ENCODE measurements at regions not wholly inside any gene's neighbourhood (a gene's known extent, or its start where the extent isn't known, plus 50 kb on each side); places are given as distances from the start of the nearest gene placed in this dataset.
"Not testable (repeated sequence)": the region's sequence is repeated elsewhere in the genome, so short reads cannot be mapped to it uniquely, and the experiment has no call there.

DNA sequence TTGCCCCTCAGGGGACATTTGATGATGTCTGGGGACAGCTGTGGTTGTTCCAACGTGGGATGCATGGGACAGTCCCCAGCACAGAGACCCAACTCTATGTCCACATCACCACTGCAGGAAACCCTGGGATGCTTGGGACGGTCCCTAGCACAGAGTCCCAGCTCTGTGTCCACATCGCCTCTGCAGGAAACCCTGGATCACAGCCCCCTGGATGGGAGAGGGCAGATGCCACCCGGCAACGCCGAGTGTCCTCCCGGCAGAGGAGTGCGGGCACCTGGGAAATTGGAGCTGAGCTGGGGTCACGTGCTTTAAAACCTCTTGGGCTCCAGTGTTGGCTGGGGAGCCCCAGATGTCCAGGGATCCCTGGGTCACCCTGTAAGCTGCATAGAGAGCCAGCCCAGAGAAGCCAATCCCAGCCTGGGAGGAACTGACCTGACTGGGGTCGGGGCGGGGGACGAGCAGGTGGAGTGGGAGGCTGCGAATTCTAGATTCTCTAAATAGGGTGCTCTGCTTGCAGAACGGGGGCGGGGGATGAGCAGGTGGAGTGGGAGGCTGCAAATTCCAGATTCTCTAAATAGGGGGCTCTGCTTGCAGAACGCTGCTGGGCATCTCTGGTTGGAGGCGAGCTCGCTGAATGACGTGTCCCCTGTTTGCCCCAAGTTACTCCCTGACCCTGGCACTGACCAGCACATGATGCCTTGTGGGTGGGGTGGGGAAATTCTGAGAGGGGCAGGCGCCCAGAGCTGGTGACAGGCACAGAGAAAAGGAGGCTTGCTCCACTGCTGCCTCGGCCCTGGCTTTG is 1197.8 kb downstream of the BRD1 start:
- DNase-seq, result no peak

DNA sequence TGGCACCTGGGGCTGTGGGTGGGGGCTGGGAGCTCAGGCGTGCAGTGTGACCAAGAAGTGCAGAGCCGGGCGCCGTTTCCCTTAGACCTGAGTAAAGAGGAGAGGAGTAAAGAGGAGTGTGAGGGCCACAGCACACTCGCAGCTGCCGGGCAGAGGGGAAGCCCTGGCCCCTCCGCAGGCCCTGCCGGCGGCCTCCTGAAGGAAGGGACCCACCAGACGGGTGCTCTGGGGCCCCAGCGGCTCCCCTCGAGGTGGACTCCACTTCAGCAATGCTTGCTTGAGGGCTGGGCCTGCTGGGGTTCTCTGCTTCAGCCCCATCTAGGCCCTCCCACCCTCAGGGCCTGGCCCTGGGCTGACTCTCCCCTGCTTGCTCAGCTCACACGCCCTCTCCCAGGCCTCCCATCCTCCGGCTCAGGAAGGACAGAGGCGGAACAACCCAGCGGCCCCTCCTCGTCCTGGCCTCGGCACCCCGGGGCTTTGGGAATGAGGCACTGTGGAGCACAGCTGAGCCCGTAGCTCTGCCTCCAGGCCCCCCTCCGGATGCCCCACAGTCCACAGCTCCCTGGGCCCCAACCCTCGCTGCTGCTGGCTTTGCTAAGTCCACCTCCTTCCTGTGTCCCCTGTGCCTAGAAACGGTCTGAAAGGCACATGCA is 1198.7 kb downstream of the BRD1 start:
- no peak for DNase-seq

DNA sequence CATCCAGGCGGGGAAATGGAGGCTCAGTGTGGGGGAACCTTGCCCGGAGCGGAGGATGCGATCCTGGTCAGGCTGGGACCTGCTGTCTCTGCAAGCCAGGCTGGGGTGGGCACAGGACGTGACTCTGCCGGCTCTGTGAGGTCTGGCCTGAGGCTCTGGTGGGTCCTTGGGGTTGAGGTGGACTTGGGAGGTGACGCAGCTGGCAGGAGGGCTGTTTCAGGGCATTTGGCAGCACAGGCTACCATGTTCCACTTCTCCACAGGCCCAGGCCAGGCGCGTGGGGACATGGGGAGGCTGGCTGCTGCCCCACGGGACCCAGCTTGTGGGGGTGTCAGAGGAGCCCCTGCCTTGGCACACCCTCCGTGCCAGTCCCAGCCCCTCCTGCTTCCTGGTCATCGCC is 1199.7 kb downstream of the BRD1 start:
- DNase-seq, result no peak

GRCh38 chr22:48627203-48627602 is 1200.5 kb downstream of the BRD1 start:
- no peak for DNase-seq

DNA sequence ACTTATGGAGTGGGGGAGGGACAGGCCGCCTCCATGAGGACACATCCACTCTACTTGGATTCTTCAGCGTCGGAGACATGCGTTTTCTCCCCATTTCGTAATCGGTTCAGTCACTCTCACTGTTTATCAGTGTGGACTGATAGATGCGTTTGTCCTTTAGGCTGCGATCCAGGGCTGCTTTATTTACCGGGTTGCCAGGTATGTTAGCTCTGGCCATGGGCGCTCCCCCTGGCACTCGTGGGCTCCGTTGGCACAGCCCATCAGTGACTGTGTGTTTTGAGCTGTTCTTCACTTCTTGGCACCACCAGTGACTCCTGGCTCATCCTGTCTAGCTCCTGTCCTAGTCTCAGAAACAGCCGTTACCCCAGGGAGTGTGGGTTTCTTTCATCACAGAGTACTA is 1203.3 kb downstream of the BRD1 start:
- no peak for DNase-seq

DNA sequence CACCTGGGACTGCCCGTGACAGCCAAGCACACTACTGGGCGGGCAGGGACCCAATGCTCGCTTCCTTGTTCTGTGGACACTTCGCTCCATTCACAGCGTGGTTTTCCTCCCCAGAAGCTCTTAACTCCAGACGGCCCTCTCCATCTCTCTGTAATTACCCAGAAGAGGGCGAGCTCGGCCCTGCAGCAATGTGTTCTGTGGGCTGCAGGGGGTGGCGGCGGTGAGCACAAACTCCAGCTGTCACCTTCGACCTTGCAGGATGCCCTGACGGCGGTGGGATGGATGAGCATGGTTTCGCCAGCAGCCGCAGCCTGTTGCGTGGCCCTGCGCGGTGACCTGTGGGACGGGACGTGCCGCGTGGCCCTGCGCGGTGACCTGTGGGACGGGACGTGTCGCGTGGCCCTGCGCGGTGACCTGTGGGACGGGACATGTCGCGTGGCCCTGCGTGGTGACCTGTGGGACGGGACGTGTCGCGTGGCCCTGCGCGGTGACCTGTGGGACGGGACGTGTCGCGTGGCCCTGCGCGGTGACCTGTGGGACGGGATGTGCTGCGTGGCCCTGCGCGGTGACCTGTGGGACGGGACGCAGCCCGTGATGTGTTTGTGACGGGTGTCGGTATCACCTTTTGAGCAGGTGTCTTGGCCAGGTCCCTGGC is 1204.7 kb downstream of the BRD1 start:
- DNase-seq, result no peak

- DNase-seq, result no peak
These were observed 1206.6 kb downstream of the BRD1 start for GRCh38 chr22:48621085-48621484.

- DNase-seq, result not testable (repeated sequence)
These were observed 1207.2 kb downstream of the BRD1 start for GRCh38 chr22:48620460-48620859.

GRCh38 chr22:48619721-48620120 is 1208.0 kb downstream of the BRD1 start:
- no peak for DNase-seq

- no peak for DNase-seq
These were observed 1209.3 kb downstream of the BRD1 start for GRCh38 chr22:48618326-48618725.

DNA sequence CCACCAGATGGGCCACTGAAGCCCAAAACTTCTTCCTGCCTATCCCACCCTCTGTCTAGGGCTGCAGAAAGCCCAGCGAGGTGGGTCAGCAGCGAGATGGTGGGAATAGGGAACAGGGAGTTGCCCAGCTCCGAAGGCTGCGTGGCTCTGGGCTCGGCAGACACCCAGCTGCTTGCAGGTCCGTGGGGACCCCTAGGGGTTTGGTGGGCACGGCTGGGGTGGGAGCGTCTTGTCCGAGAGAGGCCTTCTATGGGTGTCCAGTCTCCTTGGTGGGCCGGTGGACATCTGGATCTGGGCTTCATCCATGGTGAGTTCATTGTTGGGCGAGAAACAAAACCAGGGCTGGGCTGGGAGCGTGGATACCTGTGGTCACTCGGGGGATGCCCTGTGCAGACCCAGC is 1211.0 kb downstream of the BRD1 start:
- DNase-seq, result no peak

- no peak for DNase-seq
These were observed 1212.3 kb downstream of the BRD1 start for GRCh38 chr22:48615171-48616008.

GRCh38 chr22:48613566-48614200 is 1214.0 kb downstream of the BRD1 start:
- no peak for DNase-seq

GRCh38 chr22:48612077-48612995 is 1215.3 kb downstream of the BRD1 start:
- DNase-seq, result no peak

DNA sequence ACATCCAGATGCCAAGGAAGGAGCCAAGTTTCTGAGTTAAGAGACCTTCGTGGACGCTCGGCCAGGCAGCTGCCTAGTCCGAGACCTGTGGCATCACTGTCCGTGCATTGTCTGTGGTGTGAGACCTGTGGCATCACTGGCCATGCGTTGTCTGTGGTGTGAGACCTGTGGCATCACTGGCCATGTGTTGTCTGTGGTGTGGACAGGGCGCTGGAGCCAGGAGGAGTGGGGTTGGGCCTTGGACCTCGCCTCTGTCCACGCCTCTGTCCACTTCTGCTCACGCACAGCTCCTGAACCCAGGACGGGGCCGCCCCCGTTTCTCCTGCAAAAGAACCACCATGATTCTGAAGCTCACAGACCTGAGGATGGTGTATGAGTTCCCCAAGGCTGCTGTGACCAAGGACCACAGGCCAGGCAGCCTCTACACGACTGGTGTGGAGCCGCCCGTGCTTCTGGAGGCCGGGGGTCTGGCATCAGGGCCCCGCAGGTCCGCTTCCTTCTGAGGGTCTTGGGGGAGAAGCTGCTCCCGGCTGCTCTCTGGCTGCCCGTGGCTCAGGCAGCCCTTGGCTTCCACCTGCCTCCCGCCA is 1218.3 kb downstream of the BRD1 start:
- no peak for DNase-seq

DNA sequence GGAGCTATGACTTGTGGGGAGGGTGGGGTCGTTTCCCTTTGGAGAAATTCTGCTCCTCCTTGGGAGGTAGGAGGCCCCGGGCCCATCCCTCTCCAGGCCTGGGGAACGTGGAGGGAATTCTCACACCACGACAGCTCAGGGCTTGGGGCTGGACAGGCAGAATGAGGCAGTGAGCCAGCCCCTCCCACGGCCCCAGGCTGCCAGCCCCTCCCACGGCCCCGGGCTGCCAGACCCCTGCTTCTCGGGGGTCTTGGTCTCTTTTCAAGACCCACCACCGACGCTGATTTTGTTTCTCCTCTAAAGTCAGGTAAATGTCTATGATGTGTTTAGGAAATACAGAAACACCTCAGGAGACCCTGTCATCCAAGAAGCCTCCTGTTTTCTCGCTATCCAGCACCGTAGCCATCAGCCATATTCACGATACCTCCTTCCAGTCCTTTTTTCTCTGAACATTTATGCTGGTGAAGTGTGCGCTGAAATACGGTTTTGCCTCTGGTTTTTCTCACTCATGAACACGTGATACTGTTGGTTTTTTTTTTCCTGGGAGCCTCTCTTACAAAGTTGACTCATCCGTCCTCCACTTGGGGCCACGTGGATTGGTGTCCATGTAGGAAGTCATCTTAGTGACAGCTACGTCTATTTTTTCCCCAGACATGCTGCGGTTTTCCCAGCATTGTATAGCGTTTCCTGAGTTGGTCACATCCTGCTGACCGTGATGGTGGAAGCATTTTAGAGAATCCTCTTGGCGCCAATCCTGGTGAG is 1219.6 kb downstream of the BRD1 start:
- DNase-seq, result no peak

GRCh38 chr22:48606684-48607307 is 1220.9 kb downstream of the BRD1 start:
- no peak for DNase-seq

DNA sequence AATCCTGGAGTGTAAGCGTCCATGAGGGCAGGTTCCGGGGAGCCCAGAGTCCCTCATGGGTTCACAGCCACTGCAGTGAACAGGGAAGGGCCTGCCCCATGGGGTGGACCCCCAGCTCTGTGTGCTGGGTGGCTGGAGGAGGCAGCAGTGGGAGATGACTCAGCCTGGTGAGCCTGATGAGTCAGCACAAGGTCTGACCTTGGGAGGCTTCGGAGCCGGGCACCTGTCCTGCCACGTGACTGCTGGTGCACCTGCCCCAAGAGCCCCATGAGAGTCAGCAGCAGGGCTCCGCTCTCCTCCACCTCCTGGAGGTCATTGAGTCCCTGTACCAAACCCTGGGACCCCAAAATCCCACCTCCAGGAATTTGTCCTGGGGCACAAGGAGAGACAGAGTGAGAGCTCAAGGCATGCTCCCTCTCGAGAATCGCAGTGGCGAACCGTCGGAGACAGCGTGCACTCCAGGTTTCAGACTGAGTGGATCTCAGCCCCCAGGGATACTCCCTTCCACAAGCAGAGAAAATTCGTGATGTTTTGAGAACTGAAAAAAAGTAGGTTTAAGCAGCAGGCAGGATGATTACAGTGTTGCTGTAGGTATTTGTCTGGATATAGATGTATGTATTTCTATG is 1221.7 kb downstream of the BRD1 start:
- DNase-seq, result no peak

- no peak for DNase-seq
These were observed 1222.5 kb downstream of the BRD1 start for GRCh38 chr22:48605125-48605524.
